ENCODE measurements at regions not wholly inside any gene's neighbourhood (a gene's known extent, or its start where the extent isn't known, plus 50 kb on each side); places are given as distances from the start of the nearest gene placed in this dataset.

DNA sequence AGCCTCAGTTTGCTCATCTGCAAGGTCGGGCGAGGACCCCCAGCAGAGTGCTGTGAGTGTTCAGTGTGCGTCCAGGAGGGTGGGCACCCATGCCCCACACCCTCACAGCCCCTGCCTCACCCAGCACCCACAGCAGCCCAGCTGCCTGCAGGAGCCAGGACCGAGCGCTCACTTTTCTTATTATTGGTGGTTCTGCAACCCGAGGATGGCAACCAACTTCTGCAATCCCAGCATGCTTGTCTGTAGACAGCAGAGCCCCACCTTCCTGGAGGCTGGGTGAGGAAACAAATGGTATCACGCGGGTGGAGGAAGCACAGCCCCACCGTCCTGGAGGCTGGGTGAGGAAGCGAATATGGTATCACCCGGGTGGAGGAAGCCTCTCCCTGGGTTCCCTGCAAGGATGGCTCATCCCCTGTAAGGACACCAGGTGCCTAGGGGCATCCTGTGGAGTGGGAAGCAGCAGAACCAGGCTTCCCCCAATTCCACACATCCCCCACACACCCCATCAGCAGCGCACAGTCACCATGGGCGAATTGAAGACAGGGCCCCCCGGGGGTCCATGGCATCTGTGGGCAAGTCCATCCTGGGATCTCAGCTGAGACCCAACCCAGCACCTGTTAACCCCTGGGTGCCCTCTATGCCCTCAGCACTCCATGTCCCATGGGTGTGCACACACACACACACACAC is 220.5 kb upstream of the RAB6C start:
- Mint-ChIP-seq H3K9me3 (ENCODE audit: unreplicated experiment) (peaks cover 8% of the 10 kb centered on the region), H3K4me1 (ENCODE audit: low read depth, unreplicated experiment) (peaks cover 28% of the 10 kb centered on the region), H3K27ac (ENCODE audit: unreplicated experiment) (no peak overlapping the region), H3K27me3 (ENCODE audit: unreplicated experiment) (peaks cover 7% of the 10 kb centered on the region), H3K36me3 (ENCODE audit: unreplicated experiment) (peaks cover 4% of the 10 kb centered on the region), H3K4me3 (ENCODE audit: unreplicated experiment) (no peak overlapping the region)
- TF ChIP-seq, protein P1, sequence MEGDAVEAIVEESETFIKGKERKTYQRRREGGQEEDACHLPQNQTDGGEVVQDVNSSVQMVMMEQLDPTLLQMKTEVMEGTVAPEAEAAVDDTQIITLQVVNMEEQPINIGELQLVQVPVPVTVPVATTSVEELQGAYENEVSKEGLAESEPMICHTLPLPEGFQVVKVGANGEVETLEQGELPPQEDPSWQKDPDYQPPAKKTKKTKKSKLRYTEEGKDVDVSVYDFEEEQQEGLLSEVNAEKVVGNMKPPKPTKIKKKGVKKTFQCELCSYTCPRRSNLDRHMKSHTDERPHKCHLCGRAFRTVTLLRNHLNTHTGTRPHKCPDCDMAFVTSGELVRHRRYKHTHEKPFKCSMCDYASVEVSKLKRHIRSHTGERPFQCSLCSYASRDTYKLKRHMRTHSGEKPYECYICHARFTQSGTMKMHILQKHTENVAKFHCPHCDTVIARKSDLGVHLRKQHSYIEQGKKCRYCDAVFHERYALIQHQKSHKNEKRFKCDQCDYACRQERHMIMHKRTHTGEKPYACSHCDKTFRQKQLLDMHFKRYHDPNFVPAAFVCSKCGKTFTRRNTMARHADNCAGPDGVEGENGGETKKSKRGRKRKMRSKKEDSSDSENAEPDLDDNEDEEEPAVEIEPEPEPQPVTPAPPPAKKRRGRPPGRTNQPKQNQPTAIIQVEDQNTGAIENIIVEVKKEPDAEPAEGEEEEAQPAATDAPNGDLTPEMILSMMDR (IDR thresholded peaks at IDR 0.05; ENCODE audit: partially characterized antibody, unreplicated experiment): no peak
- peak; percentile 8 for DNase-seq

DNA sequence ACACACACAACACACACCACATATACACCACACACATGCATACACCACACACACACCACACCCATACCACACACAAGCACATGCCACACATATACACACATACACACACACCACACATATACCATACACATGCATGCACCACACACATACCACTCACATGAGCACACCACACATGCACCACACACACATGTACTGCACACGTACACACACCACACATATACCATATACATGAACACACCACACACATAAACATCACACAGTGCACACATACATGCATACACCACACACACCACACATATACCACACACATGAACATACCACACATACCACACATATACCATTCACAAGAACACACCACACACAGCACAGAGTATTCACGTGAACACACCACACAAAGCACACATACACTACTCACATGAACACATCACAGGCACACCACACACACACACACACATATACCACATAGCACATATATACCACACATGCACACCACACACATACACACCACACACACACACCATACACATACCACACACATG is 219.9 kb upstream of the RAB6C start:
- TF ChIP-seq, protein P1 (IDR thresholded peaks at IDR 0.05; ENCODE audit: partially characterized antibody, unreplicated experiment): no peak
- peaks cover 7% of the 10 kb centered on the region for H3K27me3 Mint-ChIP-seq (ENCODE audit: unreplicated experiment)
- H3K27ac Mint-ChIP-seq (ENCODE audit: unreplicated experiment): no peak overlapping the region
- no peak overlapping the region for H3K4me3 Mint-ChIP-seq (ENCODE audit: unreplicated experiment)
- no peak for DNase-seq
- H3K36me3 Mint-ChIP-seq (ENCODE audit: unreplicated experiment): peaks cover 4% of the 10 kb centered on the region
- H3K9me3 Mint-ChIP-seq (ENCODE audit: unreplicated experiment): peaks cover 8% of the 10 kb centered on the region
- H3K4me1 Mint-ChIP-seq (ENCODE audit: low read depth, unreplicated experiment): peaks cover 28% of the 10 kb centered on the region

DNA sequence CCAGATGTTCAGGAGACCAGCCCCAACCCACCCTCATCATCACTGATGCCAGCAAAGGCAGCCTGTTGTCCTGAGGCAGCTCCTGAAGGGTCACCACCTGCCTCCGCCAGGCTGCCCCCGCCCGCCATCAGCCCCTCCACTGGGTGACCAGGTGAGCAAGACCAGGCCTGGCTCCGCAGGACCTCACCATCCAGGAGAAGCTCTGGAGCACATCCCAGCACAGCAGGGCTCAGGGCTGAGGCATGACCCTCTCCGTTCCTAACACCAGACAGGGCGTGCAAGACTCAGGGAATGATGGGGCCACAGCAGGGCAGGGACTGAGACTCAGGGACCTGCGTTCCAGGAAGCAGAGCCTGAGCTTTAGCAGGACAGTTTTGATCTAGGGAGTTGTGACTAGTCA is 218.8 kb upstream of the RAB6C start:
- peak; percentile 3 for DNase-seq
- Mint-ChIP-seq H3K4me1 (ENCODE audit: low read depth, unreplicated experiment) (peaks cover 26% of the 10 kb centered on the region), H3K9me3 (ENCODE audit: unreplicated experiment) (peaks cover 4% of the 10 kb centered on the region), H3K4me3 (ENCODE audit: unreplicated experiment) (no peak overlapping the region), H3K36me3 (ENCODE audit: unreplicated experiment) (no peaks in the 10 kb centered on the region), H3K27ac (ENCODE audit: unreplicated experiment) (no peak overlapping the region), H3K27me3 (ENCODE audit: unreplicated experiment) (peaks cover 6% of the 10 kb centered on the region)
- TF ChIP-seq, protein P1 (IDR thresholded peaks at IDR 0.05; ENCODE audit: partially characterized antibody, unreplicated experiment): no peak

DNA sequence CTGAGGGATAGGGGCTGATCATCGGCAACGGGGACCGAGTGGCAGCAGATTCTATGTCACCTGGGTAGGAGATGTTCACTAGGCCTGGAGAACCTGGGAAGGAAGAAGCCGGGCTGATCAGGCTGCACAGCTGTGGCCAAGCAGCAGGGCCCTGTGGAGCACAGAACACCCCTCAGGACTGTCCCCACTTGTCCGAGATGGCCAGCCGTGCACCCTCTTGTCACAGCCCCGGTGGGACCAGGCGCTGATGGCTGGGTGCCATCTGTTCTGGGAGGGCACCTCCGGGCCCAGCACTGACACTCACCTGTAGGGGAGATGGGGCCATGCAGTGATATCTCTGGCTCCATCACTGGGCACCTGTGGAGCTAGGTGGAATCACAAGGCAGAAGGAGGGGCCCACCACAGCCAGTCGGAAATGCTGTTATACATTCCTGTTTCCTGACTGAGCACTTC is 217.9 kb upstream of the RAB6C start:
- Mint-ChIP-seq H3K27ac (ENCODE audit: unreplicated experiment) (no peak overlapping the region), H3K9me3 (ENCODE audit: unreplicated experiment) (peaks cover 2% of the 10 kb centered on the region), H3K36me3 (ENCODE audit: unreplicated experiment) (no peaks in the 10 kb centered on the region), H3K4me1 (ENCODE audit: low read depth, unreplicated experiment) (peaks cover 20% of the 10 kb centered on the region), H3K4me3 (ENCODE audit: unreplicated experiment) (no peak overlapping the region), H3K27me3 (ENCODE audit: unreplicated experiment) (peaks cover 2% of the 10 kb centered on the region)
- TF ChIP-seq, protein P1 (IDR thresholded peaks at IDR 0.05; ENCODE audit: partially characterized antibody, unreplicated experiment): no peak
- DNase-seq: peak; percentile 6

Measured in glutamatergic neuron (in vitro differentiated cells).